MM.1S (cell line): ENCODE measurements at regions not wholly inside any gene's neighbourhood (a gene's known extent, or its start where the extent isn't known, plus 50 kb on each side); places are given as distances from the start of the nearest gene placed in this dataset.

ENCODE experiments used
- EZH2 ChIP-seq: fragments of 300-600 bp; sonication (generic); optimal IDR thresholded peaks from 2 replicates; pipeline ENCODE3; 2017; ENCODE audit warnings: low read depth, mild to moderate bottlenecking, antibody characterized with exemption, low read length, mixed read lengths
- TF ChIP-seq, protein P1 (sequence below): fragments of 300-600 bp; sonication (generic); IDR thresholded peaks from 2 replicates; pipeline ENCODE4 v1.5.1; 2016; ENCODE audit warnings: antibody characterized with exemption, low read length, mixed read lengths

DNA sequence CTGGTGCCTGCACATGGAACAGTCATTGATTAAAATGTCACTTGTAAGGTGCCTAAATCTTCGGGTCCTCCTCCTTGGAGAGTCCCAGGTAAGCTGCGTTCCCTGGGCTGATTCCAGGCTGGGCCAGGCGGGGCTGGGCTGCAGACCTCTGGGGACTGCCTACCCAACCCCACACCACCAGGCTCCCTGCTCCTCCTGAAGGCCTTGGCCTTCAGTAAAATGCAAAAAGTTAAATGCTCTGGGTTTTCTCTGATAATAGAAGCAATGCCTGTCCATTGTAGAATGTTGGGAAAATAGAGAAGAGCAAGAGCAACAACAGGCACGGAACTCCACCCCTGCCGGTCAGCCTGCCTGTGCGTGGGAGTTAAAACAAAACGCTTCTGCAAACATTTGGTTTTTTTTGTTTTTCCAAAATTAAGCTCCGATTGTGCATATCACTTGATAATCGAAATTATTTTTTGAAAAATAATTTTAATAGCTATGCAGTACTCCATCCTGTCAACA lies 363.9 kb downstream of the SEC14L1 start:
- TF ChIP-seq, protein P1, sequence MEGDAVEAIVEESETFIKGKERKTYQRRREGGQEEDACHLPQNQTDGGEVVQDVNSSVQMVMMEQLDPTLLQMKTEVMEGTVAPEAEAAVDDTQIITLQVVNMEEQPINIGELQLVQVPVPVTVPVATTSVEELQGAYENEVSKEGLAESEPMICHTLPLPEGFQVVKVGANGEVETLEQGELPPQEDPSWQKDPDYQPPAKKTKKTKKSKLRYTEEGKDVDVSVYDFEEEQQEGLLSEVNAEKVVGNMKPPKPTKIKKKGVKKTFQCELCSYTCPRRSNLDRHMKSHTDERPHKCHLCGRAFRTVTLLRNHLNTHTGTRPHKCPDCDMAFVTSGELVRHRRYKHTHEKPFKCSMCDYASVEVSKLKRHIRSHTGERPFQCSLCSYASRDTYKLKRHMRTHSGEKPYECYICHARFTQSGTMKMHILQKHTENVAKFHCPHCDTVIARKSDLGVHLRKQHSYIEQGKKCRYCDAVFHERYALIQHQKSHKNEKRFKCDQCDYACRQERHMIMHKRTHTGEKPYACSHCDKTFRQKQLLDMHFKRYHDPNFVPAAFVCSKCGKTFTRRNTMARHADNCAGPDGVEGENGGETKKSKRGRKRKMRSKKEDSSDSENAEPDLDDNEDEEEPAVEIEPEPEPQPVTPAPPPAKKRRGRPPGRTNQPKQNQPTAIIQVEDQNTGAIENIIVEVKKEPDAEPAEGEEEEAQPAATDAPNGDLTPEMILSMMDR = no peak
- no peak for TF ChIP-seq EZH2
